T-helper 2 cell treated with Interferon-gamma antibody and Interleukin-4, amounts not matched to agents 5 μg/mL and 100 μg/mL, for 36 hours (primary cell): ENCODE measurements at regions not wholly inside any gene's neighbourhood (a gene's known extent, or its start where the extent isn't known, plus 50 kb on each side); places are given as distances from the start of the nearest gene placed in this dataset.

Source experiments
- DNase-seq: peaks from one replicate; pipeline ENCODE4 v3.0.0; 2021; ENCODE audit warnings: low spot score
- H3K27ac Mint-ChIP-seq: one replicate; pipeline ENCODE4 v1.8.0; 2021; ENCODE audit warnings: mild to moderate bottlenecking, mixed read lengths
- H3K27me3 Mint-ChIP-seq: one replicate; pipeline ENCODE4 v1.8.0; 2021; ENCODE audit warnings: low read depth, mixed read lengths
- H3K36me3 Mint-ChIP-seq: one replicate; pipeline ENCODE4 v1.8.0; 2021; ENCODE audit warnings: low read depth, mixed read lengths
- H3K4me1 Mint-ChIP-seq: one replicate; pipeline ENCODE4 v1.8.0; 2021; ENCODE audit warnings: low read depth, mixed read lengths
- H3K4me3 Mint-ChIP-seq: one replicate; pipeline ENCODE4 v1.8.0; 2022; ENCODE audit warnings: mild to moderate bottlenecking, moderate library complexity, mixed read lengths
- H3K9me3 Mint-ChIP-seq: one replicate; pipeline ENCODE4 v1.8.0; 2021; ENCODE audit warnings: mixed read lengths

GRCh38 chr15:46879032-46879770 lies 838.1 kb upstream of the SEMA6D start:
- no peaks in the 10 kb centered on the region for H3K27me3 Mint-ChIP-seq
- DNase-seq: no peak

GRCh38 chr15:46880791-46881190 lies 836.5 kb upstream of the SEMA6D start:
- H3K27me3 Mint-ChIP-seq: no peaks in the 10 kb centered on the region
- no peak for DNase-seq
- no peaks in the 10 kb centered on the region for H3K36me3 Mint-ChIP-seq
- H3K4me1 Mint-ChIP-seq: no peaks in the 10 kb centered on the region
- H3K9me3 Mint-ChIP-seq: peaks cover 28% of the 10 kb centered on the region
- H3K27ac Mint-ChIP-seq: no peak overlapping the region
- H3K4me3 Mint-ChIP-seq: no peak overlapping the region

More at GRCh38 chr15:46879032-46879770, 838.1 kb upstream of the SEMA6D start:
- no peak overlapping the region for H3K27ac Mint-ChIP-seq
- H3K36me3 Mint-ChIP-seq: no peaks in the 10 kb centered on the region
- peaks cover 24% of the 10 kb centered on the region for H3K9me3 Mint-ChIP-seq
- no peaks in the 10 kb centered on the region for H3K4me1 Mint-ChIP-seq
- H3K4me3 Mint-ChIP-seq: no peak overlapping the region

GRCh38 chr15:46892621-46893160 lies 824.6 kb upstream of the SEMA6D start:
- Mint-ChIP-seq H3K27me3 (no peaks in the 10 kb centered on the region), H3K4me3 (no peak overlapping the region), H3K27ac (no peak overlapping the region), H3K9me3 (peaks cover 32% of the 10 kb centered on the region), H3K36me3 (no peaks in the 10 kb centered on the region), H3K4me1 (no peaks in the 10 kb centered on the region)
- DNase-seq: no peak

- Mint-ChIP-seq H3K27me3 (no peaks in the 10 kb centered on the region), H3K4me1 (no peaks in the 10 kb centered on the region), H3K27ac (no peak overlapping the region), H3K4me3 (no peak overlapping the region), H3K9me3 (peaks cover 33% of the 10 kb centered on the region), H3K36me3 (no peaks in the 10 kb centered on the region)
- DNase-seq: no peak
Measured at GRCh38 chr15:46894644-46895043, 822.7 kb upstream of the SEMA6D start.

GRCh38 chr15:46897266-46897665 lies 820.0 kb upstream of the SEMA6D start:
- Mint-ChIP-seq H3K27ac (no peak overlapping the region), H3K4me1 (no peaks in the 10 kb centered on the region), H3K27me3 (no peaks in the 10 kb centered on the region), H3K4me3 (no peak overlapping the region), H3K9me3 (peaks cover 39% of the 10 kb centered on the region), H3K36me3 (no peaks in the 10 kb centered on the region)
- DNase-seq: no peak

- Mint-ChIP-seq H3K27ac (no peak overlapping the region), H3K4me1 (no peaks in the 10 kb centered on the region), H3K36me3 (no peaks in the 10 kb centered on the region), H3K27me3 (no peaks in the 10 kb centered on the region), H3K9me3 (peaks cover 27% of the 10 kb centered on the region), H3K4me3 (no peak overlapping the region)
- DNase-seq: no peak
Measured at GRCh38 chr15:46901001-46901400, 816.3 kb upstream of the SEMA6D start.

GRCh38 chr15:46917721-46918252 lies 799.5 kb upstream of the SEMA6D start:
- Mint-ChIP-seq H3K36me3 (no peaks in the 10 kb centered on the region), H3K27ac (no peak overlapping the region), H3K4me3 (no peak overlapping the region), H3K4me1 (no peaks in the 10 kb centered on the region), H3K27me3 (no peaks in the 10 kb centered on the region), H3K9me3 (peaks cover 36% of the 10 kb centered on the region)
- DNase-seq: no peak

- H3K4me1 Mint-ChIP-seq: no peaks in the 10 kb centered on the region
- H3K4me3 Mint-ChIP-seq: no peak overlapping the region
- no peaks in the 10 kb centered on the region for H3K27me3 Mint-ChIP-seq
- H3K27ac Mint-ChIP-seq: no peak overlapping the region
- peaks cover 43% of the 10 kb centered on the region for H3K9me3 Mint-ChIP-seq
- DNase-seq: no peak
- no peaks in the 10 kb centered on the region for H3K36me3 Mint-ChIP-seq
Measured at GRCh38 chr15:46918462-46919140, 798.7 kb upstream of the SEMA6D start.

GRCh38 chr15:46921891-46922290 lies 795.4 kb upstream of the SEMA6D start:
- no peaks in the 10 kb centered on the region for H3K27me3 Mint-ChIP-seq
- H3K36me3 Mint-ChIP-seq: no peaks in the 10 kb centered on the region
- no peaks in the 10 kb centered on the region for H3K4me1 Mint-ChIP-seq
- no peak for DNase-seq
- H3K4me3 Mint-ChIP-seq: no peak overlapping the region
- H3K27ac Mint-ChIP-seq: no peak overlapping the region
- H3K9me3 Mint-ChIP-seq: peaks cover 32% of the 10 kb centered on the region

GRCh38 chr15:46930426-46930825 lies 786.9 kb upstream of the SEMA6D start:
- H3K4me1 Mint-ChIP-seq: no peaks in the 10 kb centered on the region
- H3K27ac Mint-ChIP-seq: no peak overlapping the region
- no peaks in the 10 kb centered on the region for H3K27me3 Mint-ChIP-seq
- H3K4me3 Mint-ChIP-seq: no peak overlapping the region
- peaks cover 34% of the 10 kb centered on the region for H3K9me3 Mint-ChIP-seq
- DNase-seq: no peak
- no peaks in the 10 kb centered on the region for H3K36me3 Mint-ChIP-seq

GRCh38 chr15:46933332-46933731 lies 784.0 kb upstream of the SEMA6D start:
- no peak overlapping the region for H3K27ac Mint-ChIP-seq
- H3K4me3 Mint-ChIP-seq: no peak overlapping the region
- H3K4me1 Mint-ChIP-seq: no peaks in the 10 kb centered on the region
- no peaks in the 10 kb centered on the region for H3K27me3 Mint-ChIP-seq
- H3K36me3 Mint-ChIP-seq: no peaks in the 10 kb centered on the region
- H3K9me3 Mint-ChIP-seq: peaks cover 38% of the 10 kb centered on the region
- no peak for DNase-seq

- no peak overlapping the region for H3K27ac Mint-ChIP-seq
- no peaks in the 10 kb centered on the region for H3K36me3 Mint-ChIP-seq
- H3K27me3 Mint-ChIP-seq: no peaks in the 10 kb centered on the region
- peaks cover 34% of the 10 kb centered on the region for H3K9me3 Mint-ChIP-seq
- DNase-seq: no peak
- H3K4me1 Mint-ChIP-seq: no peaks in the 10 kb centered on the region
- no peak overlapping the region for H3K4me3 Mint-ChIP-seq
Measured at GRCh38 chr15:46934851-46935250, 782.5 kb upstream of the SEMA6D start.

GRCh38 chr15:46938169-46938568 lies 779.1 kb upstream of the SEMA6D start:
- no peak overlapping the region for H3K27ac Mint-ChIP-seq

GRCh38 chr15:46941241-46941640 lies 776.1 kb upstream of the SEMA6D start:
- no peaks in the 10 kb centered on the region for H3K27me3 Mint-ChIP-seq
- peaks cover 42% of the 10 kb centered on the region for H3K9me3 Mint-ChIP-seq
- no peak for DNase-seq
- H3K36me3 Mint-ChIP-seq: no peaks in the 10 kb centered on the region
- no peaks in the 10 kb centered on the region for H3K4me1 Mint-ChIP-seq
- H3K27ac Mint-ChIP-seq: no peak overlapping the region
- no peak overlapping the region for H3K4me3 Mint-ChIP-seq

More at GRCh38 chr15:46938169-46938568, 779.1 kb upstream of the SEMA6D start:
- Mint-ChIP-seq H3K4me1 (no peaks in the 10 kb centered on the region), H3K36me3 (no peaks in the 10 kb centered on the region), H3K27me3 (no peaks in the 10 kb centered on the region), H3K9me3 (peaks cover 36% of the 10 kb centered on the region), H3K4me3 (no peak overlapping the region)
- DNase-seq: no peak
